HuH-7 (cell line): ENCODE measurements at regions not wholly inside any gene's neighbourhood (a gene's known extent, or its start where the extent isn't known, plus 50 kb on each side); places are given as distances from the start of the nearest gene placed in this dataset.

ENCODE experiments used
- DNase-seq: peaks from one replicate; pipeline ENCODE4 v3.0.0; 2011; ENCODE audit warnings: low spot score

DNA sequence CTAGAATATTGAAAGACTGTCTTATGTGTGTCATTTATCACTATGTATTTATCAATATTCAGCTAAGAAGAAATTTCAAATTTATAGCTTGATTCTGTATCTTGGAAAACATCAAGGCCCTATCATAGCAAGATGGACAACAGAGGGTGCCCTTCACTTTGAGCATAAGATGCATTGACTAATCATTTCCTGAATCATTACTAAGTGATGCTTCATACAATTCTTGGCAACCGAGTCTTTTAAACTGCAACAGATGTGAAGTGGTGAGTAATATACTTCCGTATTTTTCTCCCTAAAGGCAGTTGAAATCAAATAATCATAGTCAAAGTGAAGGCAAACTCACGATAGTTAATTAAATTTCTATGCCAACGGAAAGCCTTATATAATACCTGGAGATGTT lies 318.6 kb upstream of the RGMB start:
- no peak for DNase-seq

- DNase-seq: no peak
These were observed 317.8 kb upstream of the RGMB start for GRCh38 chr5:98455665-98456064.

- no peak for DNase-seq
These were observed 315.5 kb upstream of the RGMB start for GRCh38 chr5:98458004-98458403.

DNA sequence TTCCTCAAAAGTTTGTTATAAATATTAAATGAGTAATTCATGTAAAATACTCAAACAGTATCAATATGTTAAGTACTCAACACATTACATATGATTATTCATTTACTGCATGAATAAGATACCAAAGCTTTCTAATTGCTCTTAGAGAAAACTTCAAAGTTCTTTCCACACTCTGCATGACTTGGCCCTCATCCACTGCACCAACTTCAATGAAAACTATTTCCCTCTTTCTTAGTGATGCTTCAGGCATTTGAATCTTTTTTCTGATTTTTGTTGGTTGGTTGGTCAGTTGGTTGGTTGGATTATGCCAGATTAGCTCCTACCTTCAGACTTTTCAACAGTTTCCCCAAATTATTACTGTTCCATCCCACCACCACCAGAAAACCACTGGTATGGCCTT lies 314.7 kb upstream of the RGMB start:
- DNase-seq: no peak

GRCh38 chr5:98460536-98460935 lies 312.9 kb upstream of the RGMB start:
- no peak for DNase-seq

DNA sequence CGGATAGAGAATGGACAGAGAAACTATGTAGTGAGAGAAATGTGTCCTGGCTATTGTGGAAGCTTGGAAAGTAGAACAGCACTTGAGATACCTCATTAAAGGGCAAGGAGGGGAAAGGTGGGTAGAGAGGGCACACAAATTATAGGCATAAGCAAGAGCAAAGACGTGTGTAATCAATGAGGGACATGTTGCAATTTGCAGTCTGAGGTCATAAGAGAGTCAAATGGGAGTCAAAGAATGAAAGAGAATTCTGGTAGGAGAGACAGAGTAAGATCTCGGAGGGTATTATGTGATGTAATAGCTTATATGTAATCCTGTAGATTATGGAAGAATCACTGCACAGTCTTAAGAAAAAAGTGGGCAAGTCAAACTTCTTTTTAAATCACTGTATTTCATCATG lies 312.0 kb upstream of the RGMB start:
- no peak for DNase-seq

DNA sequence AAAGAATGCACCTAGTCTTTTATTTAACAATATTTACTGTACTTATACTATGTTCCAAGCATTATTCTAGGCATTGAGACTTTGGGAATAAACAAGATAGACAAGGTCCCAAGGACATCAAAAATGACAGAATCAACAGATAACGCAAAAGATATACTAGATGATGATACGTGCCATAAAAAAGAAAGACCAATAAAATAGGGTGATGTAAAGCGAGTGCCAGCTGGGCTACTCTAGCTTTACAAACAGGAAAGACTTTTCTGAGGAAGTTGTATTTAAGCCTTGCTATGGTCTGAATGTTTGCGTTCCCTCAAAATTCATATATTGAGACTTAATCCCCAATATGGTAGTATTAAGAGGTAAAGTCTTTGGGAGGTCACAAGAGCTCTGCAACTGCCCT lies 310.2 kb upstream of the RGMB start:
- DNase-seq: no peak

GRCh38 chr5:98463676-98464075 lies 309.8 kb upstream of the RGMB start:
- DNase-seq: no peak

DNA sequence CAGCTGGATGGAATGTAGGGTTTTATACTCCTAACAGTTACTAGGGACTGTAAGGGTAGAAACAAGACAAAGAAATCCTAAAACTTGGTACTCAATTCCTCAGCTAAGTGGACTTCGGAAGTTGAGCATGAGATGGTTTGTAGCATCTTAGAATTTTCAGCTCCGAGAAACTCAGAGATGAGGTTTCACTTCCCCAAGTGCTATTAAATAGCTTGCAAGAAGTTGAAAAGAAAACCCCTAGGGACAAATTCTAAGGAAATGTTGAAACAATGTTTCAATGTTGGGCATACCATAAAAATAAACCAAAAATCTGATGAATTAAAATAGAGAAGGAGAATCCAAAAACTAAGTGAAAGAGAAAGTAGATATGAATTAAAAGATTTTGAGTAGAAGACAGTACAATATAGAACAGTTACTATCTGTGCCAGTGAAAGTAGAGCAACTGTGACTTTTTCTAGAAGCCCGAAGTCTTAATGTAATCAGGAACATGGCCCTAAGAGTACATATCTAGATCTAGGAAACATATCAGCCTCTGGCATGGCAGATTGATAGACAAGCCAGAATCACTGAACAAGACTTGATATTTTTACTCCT lies 308.6 kb upstream of the RGMB start:
- no peak for DNase-seq

DNA sequence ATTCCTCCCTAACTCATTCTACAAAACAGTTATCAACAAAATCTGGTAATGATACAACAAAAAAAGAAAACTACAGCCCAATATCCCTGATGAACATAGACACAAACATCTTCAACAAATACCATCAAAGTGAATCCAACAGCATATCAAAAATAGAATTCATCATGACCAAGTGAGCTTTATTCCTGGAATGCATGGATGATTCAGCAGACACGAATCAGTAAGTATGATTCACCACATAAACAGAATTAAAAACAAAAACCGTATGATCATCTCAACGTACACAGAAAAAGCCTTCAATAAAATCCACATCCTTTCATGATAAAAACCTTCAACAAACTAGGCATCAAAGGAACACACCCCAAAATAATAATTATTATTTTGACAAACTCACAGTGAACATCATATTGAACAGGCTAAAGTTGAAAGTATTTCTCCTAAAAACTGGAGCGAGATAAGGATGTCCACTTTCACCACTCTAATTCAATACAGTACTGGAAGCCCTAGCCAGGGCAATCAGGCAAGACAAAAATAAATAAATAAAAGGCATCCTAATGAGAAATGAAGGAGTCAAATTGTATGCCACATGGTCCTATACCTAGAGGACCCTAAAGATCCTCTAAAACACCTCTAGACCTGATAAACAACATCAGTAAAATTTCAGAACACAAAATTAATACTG lies 305.1 kb upstream of the RGMB start:
- DNase-seq: no peak

- no peak for DNase-seq
These were observed 302.7 kb upstream of the RGMB start for GRCh38 chr5:98470747-98471146.

DNA sequence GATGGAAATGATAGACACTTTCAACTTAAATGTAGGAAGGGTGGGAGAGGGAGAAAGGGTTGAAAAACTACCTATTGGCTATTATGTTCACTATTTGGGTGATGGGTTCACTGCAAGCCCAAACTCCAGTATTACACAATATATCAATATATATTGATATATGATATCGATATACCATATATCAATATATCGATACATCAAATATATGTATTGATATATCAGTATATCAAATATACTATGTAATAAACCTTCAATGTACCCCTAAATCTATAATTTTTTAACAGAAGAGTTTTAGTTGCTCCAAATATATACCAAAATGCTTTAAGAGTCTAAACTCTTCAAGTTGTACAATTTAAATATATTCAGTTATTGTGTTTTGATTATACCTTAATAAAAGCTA lies 302.0 kb upstream of the RGMB start:
- DNase-seq: no peak

DNA sequence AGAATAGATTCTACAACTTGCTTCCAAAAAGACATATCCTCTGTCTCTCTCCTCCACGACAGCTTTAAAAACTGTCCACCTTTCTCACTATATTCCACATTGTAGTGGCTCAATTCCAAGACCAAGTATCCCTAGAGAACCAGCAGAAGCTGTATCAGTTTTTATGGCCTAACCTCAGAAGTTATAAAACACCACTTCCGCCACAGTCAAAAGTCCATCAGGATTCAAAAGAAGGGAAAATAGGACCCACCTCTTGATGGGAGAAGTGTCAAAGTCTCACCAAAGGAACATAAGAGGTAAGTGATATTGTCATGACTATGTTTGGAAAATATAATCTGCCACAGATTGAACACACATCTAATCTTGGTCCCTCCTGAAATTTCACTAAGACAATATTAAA lies 299.2 kb upstream of the RGMB start:
- DNase-seq: peak; percentile 8

DNA sequence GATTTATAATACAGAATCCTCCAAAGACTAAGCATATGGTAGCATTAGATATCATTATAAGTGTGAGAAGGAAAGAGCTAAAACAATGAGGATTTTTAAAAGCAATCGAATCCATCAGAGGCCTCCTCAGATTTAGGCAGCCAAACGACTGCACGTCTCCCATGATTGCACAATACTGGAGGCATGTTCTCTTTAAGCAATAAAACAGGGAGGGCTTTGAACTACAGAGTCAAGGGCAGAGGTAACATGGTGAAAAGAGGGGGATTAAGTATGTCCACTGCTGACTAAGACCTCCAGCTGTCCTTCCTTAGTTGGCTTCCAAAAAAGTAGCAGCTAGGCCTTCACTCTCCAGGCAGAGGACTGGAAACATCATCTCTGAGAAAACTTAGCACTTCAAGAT lies 298.7 kb upstream of the RGMB start:
- DNase-seq: peak; percentile 6

GRCh38 chr5:98482321-98483300 lies 290.9 kb upstream of the RGMB start:
- no peak for DNase-seq

GRCh38 chr5:98483301-98483685 lies 290.2 kb upstream of the RGMB start:
- DNase-seq: no peak

DNA sequence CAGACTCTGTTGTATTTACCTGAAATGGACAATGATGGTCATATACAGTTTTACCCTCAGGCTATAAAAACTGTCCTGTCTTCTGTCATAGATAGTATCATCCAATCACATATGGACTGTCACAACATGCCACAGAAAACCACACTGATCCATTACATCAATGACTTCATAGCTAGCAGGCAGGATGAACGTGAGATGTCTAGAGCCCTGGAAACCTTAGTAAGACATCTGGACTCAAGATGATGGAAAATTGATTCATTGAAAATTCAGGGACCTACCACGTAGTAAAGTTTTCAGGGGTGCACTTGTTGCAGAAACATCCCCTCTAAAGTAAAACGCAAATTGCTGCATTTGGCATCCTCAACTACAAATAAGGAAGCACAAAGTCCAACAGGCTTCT lies 284.4 kb upstream of the RGMB start:
- no peak for DNase-seq

- no peak for DNase-seq
These were observed 283.1 kb upstream of the RGMB start for GRCh38 chr5:98490348-98490747.

- no peak for DNase-seq
These were observed 281.2 kb upstream of the RGMB start for GRCh38 chr5:98492258-98492657.

DNA sequence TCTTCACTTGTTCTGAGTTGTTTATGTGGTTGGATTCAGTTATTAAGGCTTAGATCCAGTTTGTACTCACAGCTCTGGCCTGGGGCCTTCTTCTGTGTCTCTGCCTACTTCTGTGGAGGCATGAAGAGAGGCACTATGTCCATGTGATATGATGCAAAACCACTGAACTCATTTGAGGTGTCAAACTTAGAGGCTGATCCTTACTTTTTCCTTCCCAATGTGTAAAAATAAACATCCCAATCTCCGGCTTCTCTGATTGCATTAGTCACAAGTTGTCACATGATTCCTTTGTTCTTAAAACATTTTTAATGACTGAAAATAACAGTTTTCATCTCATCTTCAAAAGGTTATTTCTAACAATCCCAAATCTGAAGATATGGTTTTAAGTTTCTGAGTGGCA lies 276.0 kb upstream of the RGMB start:
- DNase-seq: no peak

GRCh38 chr5:98498028-98498427 lies 275.4 kb upstream of the RGMB start:
- no peak for DNase-seq

DNA sequence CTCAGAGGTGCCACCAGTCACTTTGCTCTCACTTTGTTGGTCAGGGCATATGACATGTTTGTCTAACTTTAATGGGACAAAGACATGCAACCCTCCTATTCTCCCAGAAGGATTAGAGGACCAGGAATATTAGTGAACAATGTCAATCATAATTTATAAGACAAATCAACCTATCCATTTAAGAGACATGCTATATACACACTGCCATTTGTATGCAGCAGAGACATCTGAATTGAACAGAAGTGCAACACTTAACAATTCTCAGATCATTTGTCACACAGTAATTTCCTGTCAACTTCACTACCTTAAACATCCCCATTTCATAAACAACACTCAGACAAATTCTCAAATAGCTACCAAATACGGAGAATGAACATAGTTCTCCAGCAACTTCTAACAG lies 273.6 kb upstream of the RGMB start:
- DNase-seq: no peak

DNA sequence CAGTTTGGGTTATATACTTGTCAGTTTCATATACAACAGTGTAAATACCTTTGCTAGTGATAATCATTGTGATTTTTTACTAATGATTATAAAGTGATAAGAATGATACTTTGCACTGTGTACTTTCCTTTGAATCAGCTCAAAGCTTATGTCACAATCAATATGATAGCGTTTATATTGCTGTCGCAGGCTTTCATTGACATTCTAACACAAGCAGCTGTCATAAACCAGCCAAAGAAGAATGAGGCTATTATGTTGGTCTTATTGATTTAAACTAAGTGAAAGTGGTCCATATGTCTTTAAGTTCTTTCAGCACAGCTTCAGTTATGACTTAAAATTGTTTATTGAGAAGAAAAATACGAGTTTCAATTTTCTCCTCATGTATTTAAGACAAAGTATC lies 272.7 kb upstream of the RGMB start:
- DNase-seq: peak; percentile 26
